ENCODE measurements at regions not wholly inside any gene's neighbourhood (a gene's known extent, or its start where the extent isn't known, plus 50 kb on each side); places are given as distances from the start of the nearest gene placed in this dataset.

DNA sequence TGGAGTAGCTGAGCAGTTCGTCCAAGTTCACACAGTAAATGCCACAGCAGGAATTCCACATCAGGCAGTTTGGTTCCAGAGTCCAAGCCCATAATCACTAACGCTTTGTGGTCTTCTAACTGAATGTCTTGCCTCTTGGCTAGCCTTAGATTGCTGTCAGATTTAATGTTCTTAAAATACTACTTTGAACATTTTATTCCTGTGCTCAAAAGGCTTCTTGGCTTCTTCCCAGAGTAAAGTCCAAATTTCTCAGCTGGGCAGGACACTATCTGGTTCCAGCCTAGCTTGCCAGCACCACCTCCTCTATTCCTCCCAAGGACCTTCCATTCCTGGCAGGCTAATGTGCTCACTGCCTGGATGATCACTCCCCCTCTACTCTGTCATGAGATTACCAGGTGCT, 256.9 kb downstream of the SQOR start:
- Histone ChIP-seq H2BK5ac (ENCODE audit: insufficient read length, low read length) (no peak overlapping the region), H3K4me2 (ENCODE audit: insufficient read depth, insufficient read length, low read length) (no peak overlapping the region), H2BK15ac (ENCODE audit: low read depth, low read length) (no peak overlapping the region), H3K23ac (ENCODE audit: insufficient read length, low read depth, low read length) (no peak overlapping the region), H2BK20ac (ENCODE audit: low read depth, low read length, poor library complexity, severe bottlenecking) (no peak overlapping the region), H3K4ac (ENCODE audit: low read depth, low read length) (no peak overlapping the region), H2BK120ac (ENCODE audit: low read depth, low read length, poor library complexity, severe bottlenecking) (no peak overlapping the region), H3K9me3 (ENCODE audit: control insufficient read depth, low read depth, low read length) (no peaks in the 10 kb centered on the region), H4K91ac (ENCODE audit: insufficient read length, low read depth, low read length) (no peak overlapping the region), H3K79me2 (ENCODE audit: insufficient read depth, low read length) (no peaks in the 10 kb centered on the region), H3K56ac (ENCODE audit: insufficient read length, low read depth, low read length) (no peak overlapping the region), H3K27ac (ENCODE audit: insufficient read length, low read depth, low read length) (no peak overlapping the region), H3K14ac (ENCODE audit: insufficient read depth, low read length) (no peak overlapping the region), H3K4me1 (ENCODE audit: insufficient read depth, low read length) (no peaks in the 10 kb centered on the region), H2AFZ (ENCODE audit: low read length) (no peak overlapping the region), H3K23me2 (ENCODE audit: insufficient read length, low read depth, low read length, poor library complexity, severe bottlenecking) (no peaks in the 10 kb centered on the region), H2AK5ac (ENCODE audit: insufficient read length, low read length) (no peak overlapping the region), H3K18ac (ENCODE audit: insufficient read length, low read depth, low read length) (no peak overlapping the region), H4K20me1 (ENCODE audit: control insufficient read depth, insufficient read depth, insufficient read length) (no peaks in the 10 kb centered on the region), H3K9ac (ENCODE audit: extremely low read depth, insufficient read length, low read length) (no peak overlapping the region), H2BK12ac (ENCODE audit: insufficient read length, low read depth, low read length) (no peak overlapping the region), H3T11ph (ENCODE audit: low read length) (no peak overlapping the region), H4K8ac (replicated peaks; ENCODE audit: insufficient read length, low read depth, low read length) (no peak overlapping the region), H4K5ac (ENCODE audit: insufficient read length, low read depth, low read length) (no peak overlapping the region), H3K79me1 (ENCODE audit: insufficient read depth, low read depth, low read length, poor library complexity, severe bottlenecking) (no peaks in the 10 kb centered on the region), H3K27me3 (ENCODE audit: insufficient read depth, low read length) (no peaks in the 10 kb centered on the region)
- H3K4me3 Mint-ChIP-seq: no peak overlapping the region
- no peak overlapping the region; a peak in 1 of 7 replicates for H3K27ac Mint-ChIP-seq
- TF ChIP-seq CTCF (conservative IDR thresholded peaks at IDR 0.05): no peak
- H3K9me3 Mint-ChIP-seq: peaks cover 6 to 10% of the 10 kb centered on the region in 2 experiments
- no CpG with 5 or more reads among the region's 2 CpGs for WGBS (ENCODE audit: extremely low coverage, insufficient read length, low lambda C conversion rate)
- peaks cover 0 to 5% (median 0%) of the 10 kb centered on the region in 3 experiments; a peak in 2 of 7 replicates for H3K36me3 Mint-ChIP-seq (ENCODE audit: insufficient read depth in 1 of 3, low read depth in 3 of 3)
- 0 out of 4 replicates have a peak, but pooled peaks cover 0 to 2% of the 10 kb centered on the region in 2 experiments for H3K4me1 Mint-ChIP-seq
- H3K27me3 Mint-ChIP-seq (ENCODE audit: low read depth): no peaks in the 10 kb centered on the region
- DNase-seq: no peak

Data from H9 (cell line).